ENCODE measurements at regions not wholly inside any gene's neighbourhood (a gene's known extent, or its start where the extent isn't known, plus 50 kb on each side); places are given as distances from the start of the nearest gene placed in this dataset.
"Not testable (repeated sequence)": the region's sequence is repeated elsewhere in the genome, so short reads cannot be mapped to it uniquely, and the experiment has no call there.

GRCh38 chr14:106625186-106625585 is 1098.8 kb downstream of the TMEM121 start:
- Histone ChIP-seq H4K8ac (ENCODE audit: low read depth, low read length) (no peak overlapping the region), H2AK5ac (ENCODE audit: low read length) (no peak overlapping the region), H2BK120ac (ENCODE audit: insufficient read depth, low read length, poor library complexity) (no peak overlapping the region), H2BK5ac (ENCODE audit: low read depth, low read length, poor library complexity) (no peak overlapping the region), H4K12ac (ENCODE audit: low read depth, low read length) (no peak overlapping the region), H3K9ac (ENCODE audit: low read length) (no peak overlapping the region), H3K36me3 (ENCODE audit: control insufficient read depth in 1 of 2, insufficient read depth in 2 of 2, low read length in 2 of 2) (no peaks in the 10 kb centered on the region), H3K23ac (ENCODE audit: low read length) (no peak overlapping the region), H3K79me1 (ENCODE audit: low read length) (no peaks in the 10 kb centered on the region), H3K9me3 (ENCODE audit: insufficient read depth, low read depth, low read length) (peaks cover 13% of the 10 kb centered on the region), H2AFZ (ENCODE audit: insufficient read depth, low read length, poor library complexity) (no peak overlapping the region), H3K4me1 (ENCODE audit: control insufficient read depth in 1 of 2, insufficient read depth in 2 of 2, low read length in 2 of 2) (no peaks in the 10 kb centered on the region), H3K4me3 (ENCODE audit: low read depth, low read length) (no peak overlapping the region), H3K14ac (ENCODE audit: low read length) (no peak overlapping the region), H3K27ac (ENCODE audit: low read depth, low read length) (no peak overlapping the region), H3K18ac (ENCODE audit: low read length) (no peak overlapping the region), H3K27me3 (ENCODE audit: insufficient read depth, low read length) (no peaks in the 10 kb centered on the region), H3K4me2 (ENCODE audit: low read length) (no peak overlapping the region), H3K79me2 (ENCODE audit: control insufficient read depth, insufficient read depth, low read length, poor library complexity) (no peaks in the 10 kb centered on the region), H4K91ac (ENCODE audit: low read depth, low read length) (no peak overlapping the region), H3K4ac (ENCODE audit: low read depth, low read length) (no peak overlapping the region), H2BK12ac (ENCODE audit: low read length) (no peak overlapping the region)
- no CpG with 5 or more reads among the region's 3 CpGs for WGBS (ENCODE audit: extremely low coverage, insufficient coverage, insufficient read length)
- no peak for DNase-seq

DNA sequence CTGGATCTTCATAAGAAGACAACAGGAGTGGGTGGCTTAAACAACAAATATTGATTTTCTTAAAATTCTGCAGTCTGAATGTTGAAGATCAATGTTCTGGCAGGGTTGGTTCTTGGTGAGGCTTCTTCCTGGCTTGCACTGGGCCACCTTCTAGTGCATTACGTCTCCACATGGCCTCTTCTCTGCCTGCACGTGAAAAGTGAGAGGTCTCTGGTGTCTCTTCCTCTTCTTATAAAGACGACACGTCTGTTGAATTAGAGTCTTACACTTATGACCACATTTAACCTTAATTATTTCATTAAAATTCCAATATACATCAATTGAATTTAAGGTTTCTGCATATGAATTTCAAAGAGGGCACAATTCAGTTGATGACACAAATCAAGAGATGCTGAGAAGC is 1100.1 kb downstream of the TMEM121 start:
- H2BK120ac ChIP-seq (ENCODE audit: insufficient read depth, low read length, poor library complexity); H3K23ac ChIP-seq (ENCODE audit: low read length); H3K4me3 ChIP-seq (ENCODE audit: low read depth, low read length); H3K4me2 ChIP-seq (ENCODE audit: low read length); H4K12ac ChIP-seq (ENCODE audit: low read depth, low read length); H2AK5ac ChIP-seq (ENCODE audit: low read length); H3K79me2 ChIP-seq (ENCODE audit: control insufficient read depth, insufficient read depth, low read length, poor library complexity); H3K4ac ChIP-seq (ENCODE audit: low read depth, low read length); H3K27me3 ChIP-seq (ENCODE audit: insufficient read depth, low read length); H2BK5ac ChIP-seq (ENCODE audit: low read depth, low read length, poor library complexity); H4K8ac ChIP-seq (ENCODE audit: low read depth, low read length); H3K14ac ChIP-seq (ENCODE audit: low read length); H3K36me3 ChIP-seq (ENCODE audit: control insufficient read depth in 1 of 2, insufficient read depth in 2 of 2, low read length in 2 of 2); H3K79me1 ChIP-seq (ENCODE audit: low read length); H3K18ac ChIP-seq (ENCODE audit: low read length); H4K91ac ChIP-seq (ENCODE audit: low read depth, low read length); H3K4me1 ChIP-seq (ENCODE audit: control insufficient read depth in 1 of 2, insufficient read depth in 2 of 2, low read length in 2 of 2); H3K9ac ChIP-seq (ENCODE audit: low read length); H3K27ac ChIP-seq (ENCODE audit: low read depth, low read length); DNase-seq; H2BK12ac ChIP-seq (ENCODE audit: low read length); H2AFZ ChIP-seq (ENCODE audit: insufficient read depth, low read length, poor library complexity): not testable (repeated sequence)
- WGBS (ENCODE audit: extremely low coverage, insufficient coverage, insufficient read length): no CpG with 5 or more reads among the region's 4 CpGs
- peaks cover 19% of the 10 kb centered on the region for H3K9me3 ChIP-seq (ENCODE audit: insufficient read depth, low read depth, low read length)

DNA sequence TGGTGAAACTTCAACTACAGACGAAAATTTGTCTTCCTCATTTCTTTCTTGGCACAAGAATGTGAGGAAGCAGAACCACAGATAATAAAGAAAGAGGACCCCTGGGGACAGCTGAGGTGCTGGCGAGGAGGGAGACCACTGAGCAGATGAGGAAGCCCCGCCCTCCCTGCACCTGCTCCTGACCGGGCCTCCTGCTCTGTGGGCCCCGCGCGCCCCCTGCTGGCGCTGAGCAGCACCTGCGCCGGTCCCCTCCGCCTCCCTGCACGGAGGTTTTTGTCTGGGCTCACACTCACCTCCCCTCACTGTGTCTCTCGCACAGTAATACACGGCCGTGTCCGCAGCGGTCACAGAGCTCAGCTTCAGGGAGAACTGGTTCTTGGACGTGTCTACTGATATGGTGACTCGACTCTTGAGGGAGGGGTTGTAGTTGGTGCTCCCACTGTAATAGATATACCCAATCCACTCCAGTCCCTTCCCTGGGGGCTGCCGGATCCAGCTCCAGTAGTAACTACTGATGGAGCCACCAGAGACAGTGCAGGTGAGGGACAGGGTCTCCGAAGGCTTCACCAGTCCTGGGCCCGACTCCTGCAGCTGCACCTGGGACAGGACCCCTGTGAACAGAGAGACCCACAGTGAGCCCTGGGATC is 1100.7 kb downstream of the TMEM121 start:
- not testable (repeated sequence) for H3K4me2 ChIP-seq (ENCODE audit: low read length); H3K4me1 ChIP-seq (ENCODE audit: control insufficient read depth in 1 of 2, insufficient read depth in 2 of 2, low read length in 2 of 2); H2BK12ac ChIP-seq (ENCODE audit: low read length); H4K91ac ChIP-seq (ENCODE audit: low read depth, low read length); H2AFZ ChIP-seq (ENCODE audit: insufficient read depth, low read length, poor library complexity); H3K36me3 ChIP-seq (ENCODE audit: control insufficient read depth in 1 of 2, insufficient read depth in 2 of 2, low read length in 2 of 2); H3K18ac ChIP-seq (ENCODE audit: low read length); H3K23ac ChIP-seq (ENCODE audit: low read length); H3K14ac ChIP-seq (ENCODE audit: low read length); H4K8ac ChIP-seq (ENCODE audit: low read depth, low read length); H2AK5ac ChIP-seq (ENCODE audit: low read length); H3K27me3 ChIP-seq (ENCODE audit: insufficient read depth, low read length); H2BK120ac ChIP-seq (ENCODE audit: insufficient read depth, low read length, poor library complexity); H3K27ac ChIP-seq (ENCODE audit: low read depth, low read length); H3K4ac ChIP-seq (ENCODE audit: low read depth, low read length); H2BK5ac ChIP-seq (ENCODE audit: low read depth, low read length, poor library complexity); H3K9ac ChIP-seq (ENCODE audit: low read length); H4K12ac ChIP-seq (ENCODE audit: low read depth, low read length); H3K79me1 ChIP-seq (ENCODE audit: low read length); H3K79me2 ChIP-seq (ENCODE audit: control insufficient read depth, insufficient read depth, low read length, poor library complexity); H3K4me3 ChIP-seq (ENCODE audit: low read depth, low read length)
- WGBS (ENCODE audit: extremely low coverage, insufficient coverage, insufficient read length): no CpG with 5 or more reads among the region's 22 CpGs
- peaks cover 21% of the 10 kb centered on the region for H3K9me3 ChIP-seq (ENCODE audit: insufficient read depth, low read depth, low read length)
- DNase-seq: peak in 1 of 2 donors; percentile 19

GRCh38 chr14:106631879-106632278 is 1105.5 kb downstream of the TMEM121 start:
- H3K4ac ChIP-seq (ENCODE audit: low read depth, low read length): no peak overlapping the region
- no peaks in the 10 kb centered on the region for H3K36me3 ChIP-seq (ENCODE audit: control insufficient read depth in 1 of 2, insufficient read depth in 2 of 2, low read length in 2 of 2)
- no peak overlapping the region for H2AFZ ChIP-seq (ENCODE audit: insufficient read depth, low read length, poor library complexity)
- no peak overlapping the region for H3K14ac ChIP-seq (ENCODE audit: low read length)
- no peaks in the 10 kb centered on the region for H3K79me1 ChIP-seq (ENCODE audit: low read length)
- H2BK5ac ChIP-seq (ENCODE audit: low read depth, low read length, poor library complexity): no peak overlapping the region
- H3K4me2 ChIP-seq (ENCODE audit: low read length): no peak overlapping the region
- no peak overlapping the region for H3K9ac ChIP-seq (ENCODE audit: low read length)
- H2BK12ac ChIP-seq (ENCODE audit: low read length): no peak overlapping the region
- H2BK120ac ChIP-seq (ENCODE audit: insufficient read depth, low read length, poor library complexity): no peak overlapping the region
- no peak for DNase-seq
- H4K12ac ChIP-seq (ENCODE audit: low read depth, low read length): no peak overlapping the region
- no peaks in the 10 kb centered on the region for H3K4me1 ChIP-seq (ENCODE audit: control insufficient read depth in 1 of 2, insufficient read depth in 2 of 2, low read length in 2 of 2)
- no peaks in the 10 kb centered on the region for H3K27me3 ChIP-seq (ENCODE audit: insufficient read depth, low read length)
- no peaks in the 10 kb centered on the region for H3K79me2 ChIP-seq (ENCODE audit: control insufficient read depth, insufficient read depth, low read length, poor library complexity)
- no peak overlapping the region for H3K18ac ChIP-seq (ENCODE audit: low read length)
- H2AK5ac ChIP-seq (ENCODE audit: low read length): no peak overlapping the region
- no peak overlapping the region for H4K91ac ChIP-seq (ENCODE audit: low read depth, low read length)
- no peak overlapping the region for H3K23ac ChIP-seq (ENCODE audit: low read length)
- H3K9me3 ChIP-seq (ENCODE audit: insufficient read depth, low read depth, low read length): peaks cover 15% of the 10 kb centered on the region
- no peak overlapping the region for H3K4me3 ChIP-seq (ENCODE audit: low read depth, low read length)
- H3K27ac ChIP-seq (ENCODE audit: low read depth, low read length): no peak overlapping the region
- WGBS (ENCODE audit: extremely low coverage, insufficient coverage, insufficient read length): no CpG with 5 or more reads among the region's 6 CpGs
- H4K8ac ChIP-seq (ENCODE audit: low read depth, low read length): no peak overlapping the region
